ENCODE measurements at regions not wholly inside any gene's neighbourhood (a gene's known extent, or its start where the extent isn't known, plus 50 kb on each side); places are given as distances from the start of the nearest gene placed in this dataset.

DNA sequence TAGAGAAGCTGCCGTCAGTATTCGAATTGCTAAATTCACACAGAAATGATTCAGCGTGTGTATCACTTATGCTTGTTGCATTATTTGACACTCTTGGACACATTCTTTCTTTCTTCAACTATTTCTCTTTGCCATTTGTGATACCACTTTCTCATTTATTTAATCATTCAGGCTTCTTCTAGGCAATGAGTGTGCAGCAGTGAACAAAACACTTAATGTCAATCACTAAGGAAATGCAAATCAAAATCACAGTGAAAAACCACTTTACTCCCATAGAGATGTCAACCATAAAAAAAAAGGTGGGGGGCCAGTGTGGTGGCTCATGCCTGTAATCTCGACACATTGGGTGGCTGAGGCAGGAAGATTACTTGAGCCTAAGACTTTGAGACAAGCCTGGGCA, 214.6 kb downstream of the FLRT2 start:
- TF ChIP-seq POLR2A (IDR thresholded peaks at IDR 0.05; ENCODE audit: low read depth, low read length) (no peak), SMC3 (IDR thresholded peaks at IDR 0.05; ENCODE audit: low read depth, low read length) (no peak)
- TF ChIP-seq, protein P1, sequence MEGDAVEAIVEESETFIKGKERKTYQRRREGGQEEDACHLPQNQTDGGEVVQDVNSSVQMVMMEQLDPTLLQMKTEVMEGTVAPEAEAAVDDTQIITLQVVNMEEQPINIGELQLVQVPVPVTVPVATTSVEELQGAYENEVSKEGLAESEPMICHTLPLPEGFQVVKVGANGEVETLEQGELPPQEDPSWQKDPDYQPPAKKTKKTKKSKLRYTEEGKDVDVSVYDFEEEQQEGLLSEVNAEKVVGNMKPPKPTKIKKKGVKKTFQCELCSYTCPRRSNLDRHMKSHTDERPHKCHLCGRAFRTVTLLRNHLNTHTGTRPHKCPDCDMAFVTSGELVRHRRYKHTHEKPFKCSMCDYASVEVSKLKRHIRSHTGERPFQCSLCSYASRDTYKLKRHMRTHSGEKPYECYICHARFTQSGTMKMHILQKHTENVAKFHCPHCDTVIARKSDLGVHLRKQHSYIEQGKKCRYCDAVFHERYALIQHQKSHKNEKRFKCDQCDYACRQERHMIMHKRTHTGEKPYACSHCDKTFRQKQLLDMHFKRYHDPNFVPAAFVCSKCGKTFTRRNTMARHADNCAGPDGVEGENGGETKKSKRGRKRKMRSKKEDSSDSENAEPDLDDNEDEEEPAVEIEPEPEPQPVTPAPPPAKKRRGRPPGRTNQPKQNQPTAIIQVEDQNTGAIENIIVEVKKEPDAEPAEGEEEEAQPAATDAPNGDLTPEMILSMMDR (conservative IDR thresholded peaks at IDR 0.05; ENCODE audit: low read depth, low read length): no peak

Data from IMR-90 (cell line).